ENCODE measurements at regions not wholly inside any gene's neighbourhood (a gene's known extent, or its start where the extent isn't known, plus 50 kb on each side); places are given as distances from the start of the nearest gene placed in this dataset.

DNA sequence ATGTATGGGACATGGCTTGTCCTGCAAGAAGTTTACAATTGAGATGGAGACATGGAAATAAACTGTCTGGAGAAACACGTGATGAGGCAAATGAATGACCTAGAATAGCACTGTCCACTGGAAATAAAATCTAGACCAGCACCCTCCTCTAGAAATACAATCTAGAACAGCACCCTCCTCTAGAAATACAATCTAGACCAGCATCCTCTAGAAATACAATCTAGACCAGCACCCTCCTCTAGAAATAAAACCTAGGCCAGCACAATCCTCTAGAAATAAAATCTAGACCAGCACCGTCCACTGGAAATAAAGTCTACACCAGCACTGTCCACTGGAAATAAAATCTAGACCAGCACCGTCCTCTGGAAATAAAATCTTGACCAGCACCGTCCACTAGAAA is 69.2 kb upstream of the RFLNA start:
- no peak for DNase-seq

DNA sequence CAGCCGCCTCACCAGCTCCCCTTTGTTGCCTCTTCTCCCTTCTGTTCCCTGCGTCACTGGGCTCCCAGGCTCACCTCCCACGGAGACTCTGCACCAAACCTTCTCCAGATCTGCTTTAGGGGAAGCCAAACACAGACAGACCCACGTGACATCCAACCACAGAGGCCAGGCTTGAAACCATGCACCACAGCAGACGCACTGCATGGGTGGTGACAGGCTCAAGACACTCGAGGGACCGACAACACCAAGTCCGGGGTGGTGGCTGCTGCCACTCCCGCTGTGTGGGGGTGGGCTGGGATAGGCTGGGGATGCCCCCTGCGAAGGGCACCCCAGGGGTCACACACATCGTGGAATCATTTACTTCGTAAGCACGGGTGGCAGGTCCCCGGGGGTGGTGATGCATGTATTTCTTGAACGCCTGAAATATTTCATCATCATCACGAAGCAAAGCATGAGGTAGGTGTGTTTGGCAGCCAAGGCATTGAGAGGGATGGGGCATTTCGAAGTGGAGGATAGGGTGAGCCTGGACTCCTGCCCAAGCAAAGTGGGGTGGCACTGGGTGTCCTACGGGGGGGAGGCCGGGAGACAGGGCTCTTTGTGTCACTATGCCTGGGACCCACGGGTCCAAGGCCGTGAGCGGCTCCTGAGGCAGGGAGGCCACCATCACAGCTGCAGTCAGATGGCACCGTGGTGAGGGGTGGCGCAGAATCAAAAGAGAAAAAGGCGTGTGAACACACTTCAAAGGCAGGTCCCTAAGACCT is 66.8 kb upstream of the RFLNA start:
- DNase-seq: peak; percentile 51

DNA sequence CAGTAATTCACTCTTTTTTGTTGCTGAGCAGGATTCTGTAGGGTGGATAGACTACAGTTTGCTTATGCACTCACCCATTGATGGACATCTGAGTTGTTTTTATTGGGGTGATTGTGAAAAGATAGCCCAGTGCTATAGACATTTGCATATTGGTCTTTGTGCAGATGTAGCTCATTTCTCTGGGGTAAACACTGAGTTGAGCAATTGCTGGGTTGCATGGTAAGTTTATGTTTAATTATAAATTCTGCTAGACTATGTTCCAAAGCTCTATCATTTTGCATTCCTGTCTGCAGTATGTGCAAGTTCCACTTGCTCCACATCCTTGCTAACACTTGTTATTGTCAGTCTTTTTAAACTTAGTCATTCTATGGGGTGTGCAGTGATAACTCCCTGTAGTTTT is 65.4 kb upstream of the RFLNA start:
- no peak for DNase-seq

GRCh38 chr12:124230117-124230757 is 64.7 kb upstream of the RFLNA start:
- no peak for DNase-seq

- DNase-seq: no peak
These were observed 64.1 kb upstream of the RFLNA start for GRCh38 chr12:124230789-124231188.

- no peak for DNase-seq
These were observed 62.8 kb upstream of the RFLNA start for GRCh38 chr12:124231980-124232653.

DNA sequence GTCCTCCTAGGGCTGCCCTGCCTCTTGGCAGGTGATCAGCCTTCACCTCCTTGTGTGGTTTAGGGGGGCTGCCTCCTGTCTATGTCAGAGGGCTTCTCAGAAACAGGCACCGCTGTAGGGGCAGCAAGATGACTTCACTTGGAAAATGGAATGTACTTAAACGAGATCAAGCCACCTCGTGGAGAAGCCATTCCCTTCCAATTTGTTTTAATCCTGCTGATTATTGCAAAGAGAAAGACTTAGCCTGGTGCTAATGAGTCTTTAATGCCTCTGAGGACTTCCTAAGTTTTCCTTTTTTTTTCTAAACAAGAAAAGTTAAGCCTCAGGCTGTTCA is 62.3 kb upstream of the RFLNA start:
- DNase-seq: no peak

GRCh38 chr12:124233041-124233796 is 61.7 kb upstream of the RFLNA start:
- DNase-seq: peak; percentile 75

- peak; percentile 70 for DNase-seq
These were observed 60.9 kb upstream of the RFLNA start for GRCh38 chr12:124233846-124234640.

GRCh38 chr12:124236625-124237031 is 58.3 kb upstream of the RFLNA start:
- peak; percentile 56 for DNase-seq

GRCh38 chr12:124238886-124239285 is 56.0 kb upstream of the RFLNA start:
- DNase-seq: no peak

DNA sequence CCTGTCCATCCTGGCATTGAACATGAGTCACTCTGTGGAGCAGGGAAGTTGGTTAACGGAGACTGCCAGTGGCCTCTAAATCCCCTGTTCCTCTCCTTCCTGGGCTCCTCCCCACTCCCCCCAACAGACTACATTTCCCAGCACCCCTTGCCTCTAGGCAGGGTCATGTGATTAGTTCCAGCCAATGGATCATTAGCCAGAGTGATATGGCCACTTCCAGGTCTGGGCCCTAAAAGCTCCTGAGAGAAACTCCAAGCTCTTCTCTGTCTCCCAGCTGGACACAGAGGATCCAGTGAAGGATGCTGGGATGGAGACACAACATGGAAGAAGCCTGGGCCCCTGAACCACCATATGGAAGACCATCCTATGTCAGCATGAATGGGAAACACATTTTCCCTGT is 54.4 kb upstream of the RFLNA start:
- no peak for DNase-seq

DNA sequence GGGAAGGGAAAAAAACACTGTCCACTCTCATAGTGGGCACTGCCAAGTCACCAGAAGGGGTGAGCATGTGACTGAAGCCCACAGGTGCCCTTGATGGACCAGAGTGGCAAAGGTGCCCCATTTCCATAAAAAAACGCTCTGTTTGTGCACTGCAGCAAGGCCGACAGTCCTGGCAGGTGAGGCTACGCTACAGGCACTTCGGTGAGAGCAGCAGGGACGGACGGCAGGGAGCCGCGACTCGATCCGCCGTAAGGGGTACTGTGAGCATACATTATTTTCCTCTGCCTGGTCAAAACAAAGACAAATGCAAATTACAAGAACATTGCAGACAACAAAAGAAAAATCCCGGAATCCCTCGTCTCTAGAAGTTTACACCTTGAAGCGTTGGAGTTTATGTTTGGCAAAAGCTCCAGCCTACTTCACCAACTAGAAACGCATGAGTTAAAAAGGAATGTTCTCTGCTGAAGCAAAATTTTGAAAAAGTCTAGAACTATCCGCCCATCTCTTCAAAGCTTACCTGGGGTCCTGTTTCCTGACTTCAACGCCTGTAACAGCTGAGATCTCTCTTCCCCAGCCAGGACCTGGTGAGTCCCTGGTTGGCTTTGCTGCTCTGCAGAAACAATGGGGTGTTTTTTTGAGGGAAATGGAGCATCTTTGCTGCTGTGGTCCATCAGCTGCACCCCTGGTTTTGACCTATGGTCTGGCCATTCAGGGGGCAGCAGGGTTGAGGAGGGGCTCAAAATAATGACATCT is 52.9 kb upstream of the RFLNA start:
- no peak for DNase-seq

DNA sequence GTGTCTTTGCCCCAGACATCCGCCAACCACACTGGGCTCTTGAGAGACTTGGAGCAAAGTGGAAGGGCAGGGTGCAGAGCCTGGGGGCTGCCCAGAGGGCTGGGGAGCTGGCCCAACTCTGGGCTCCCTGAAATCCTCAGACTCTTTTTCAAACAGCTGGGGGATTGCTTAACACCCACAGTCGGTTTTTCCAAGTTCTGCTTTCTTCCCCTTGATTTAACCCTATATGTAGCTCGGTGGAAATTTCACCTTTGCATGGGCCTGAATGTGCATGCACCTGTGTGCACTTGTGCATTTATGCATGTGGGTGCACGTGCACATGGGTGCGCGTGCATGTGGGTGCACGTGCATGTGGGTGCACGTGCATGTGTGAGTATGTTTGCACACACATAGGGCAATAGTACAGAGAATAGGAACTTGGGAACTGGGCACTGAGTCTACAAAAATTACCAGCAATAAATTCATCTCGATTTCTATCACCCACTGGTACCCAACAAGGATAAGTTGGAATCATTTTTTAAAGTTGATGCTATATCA is 52.3 kb upstream of the RFLNA start:
- no peak for DNase-seq

DNA sequence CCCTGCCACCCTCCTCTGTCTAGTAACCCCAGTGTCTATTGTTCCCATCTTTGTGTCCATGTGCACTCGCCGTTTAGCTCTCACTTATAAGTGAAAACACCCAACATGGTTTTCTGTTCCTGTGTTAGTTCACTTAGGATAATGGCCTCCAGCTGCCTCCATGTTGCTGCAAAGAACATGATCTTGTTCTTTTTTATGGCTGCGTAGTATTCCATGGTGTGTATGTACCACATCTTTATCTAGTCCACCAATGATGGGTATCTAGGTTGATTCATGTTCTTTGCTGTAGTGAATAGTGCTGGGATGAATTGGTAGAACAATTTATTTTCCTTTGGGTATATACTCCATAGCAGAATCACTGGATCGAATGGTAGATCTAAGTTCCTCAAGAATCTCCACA is 51.0 kb upstream of the RFLNA start:
- no peak for DNase-seq
